Endothelial cell of umbilical vein (primary cell): ENCODE measurements at regions not wholly inside any gene's neighbourhood (a gene's known extent, or its start where the extent isn't known, plus 50 kb on each side); places are given as distances from the start of the nearest gene placed in this dataset.

Experiments
- BruUV-seq: library from RNA; stranded (reverse); fragments of 400-500 nt; replicated peaks from 2 replicates; lab custom pipeline; 2021; lab: Mats Ljungman, UMichigan
- CTCF ChIA-PET: fragments of 300-600, 350-600 bp; sonication (Branson Sonifier 250); formaldehyde crosslinking; loops from one replicate; lab custom pipeline; 2021; ENCODE audit warnings: antibody characterized with exemption, inconsistent platforms; lab: Charles Lee
- POLR2A ChIA-PET: fragments of 300-600, 350-600 bp; sonication (Branson Sonifier 250); formaldehyde crosslinking; loops from one replicate; lab custom pipeline; 2021; ENCODE audit warnings: antibody characterized with exemption, inconsistent platforms; lab: Charles Lee
- DNase-seq: peaks from one replicate; pipeline ENCODE4 v3.0.0-alpha.2; 2011; ENCODE audit warnings: low read depth, low spot score
- FAIRE-seq: peaks from 2 replicates; lab custom pipeline; 2011; peaks lifted over from hg19 to GRCh38; lab: Jason Lieb, UNC
- H2AFZ ChIP-seq: 2 replicates; pipeline ENCODE4 v1.6.0; 2012; ENCODE audit warnings: low read depth, low read length, control low read depth, inconsistent platforms
- H3K27ac ChIP-seq: 2 replicates; pipeline ENCODE4 v1.5.1; 2011; ENCODE audit warnings: low read depth, mild to moderate bottlenecking, control low read depth, low read length, moderate library complexity; ENCODE audit not compliant: insufficient read depth
- H3K27me3 ChIP-seq, 2 experiments: 2 replicates each; pipeline versions ENCODE4 v1.6.0 to v1.6.1; 2011; ENCODE audit warnings: low read length in 2 of 2, mixed read lengths in 1 of 2; ENCODE audit not compliant: control insufficient read depth in 2 of 2, insufficient read depth in 2 of 2
- H3K36me3 ChIP-seq, 2 experiments: 2 replicates in 1 of 2; 3 replicates in 1 of 2; pipeline ENCODE4 v1.5.1; 2011; ENCODE audit warnings: low read length in 2 of 2, mild to moderate bottlenecking in 1 of 2, moderate library complexity in 1 of 2; ENCODE audit not compliant: control insufficient read depth in 2 of 2, insufficient read depth in 2 of 2; ENCODE audit errors: extremely low read depth in 1 of 2
- H3K4me1 ChIP-seq: 3 replicates; pipeline ENCODE4 v1.5.1; 2011; ENCODE audit warnings: mild to moderate bottlenecking, low read length; ENCODE audit not compliant: control insufficient read depth, insufficient read depth; ENCODE audit errors: extremely low read depth
- H3K4me2 ChIP-seq: 2 replicates; pipeline ENCODE4 v1.6.1; 2011; ENCODE audit warnings: low read length, control low read depth, mixed read lengths; ENCODE audit not compliant: insufficient read depth
- H3K4me3 ChIP-seq, 3 experiments: fragments of 200-600 bp in 1 of 3; sonication (generic), shearing (Covaris generic) in 1 of 3; replicated peaks in 1 of 3; 2 replicates each; pipeline ENCODE4 v1.5.1; 2011 to 2016; ENCODE audit warnings: control low read depth in 3 of 3, low read length in 3 of 3, mild to moderate bottlenecking in 2 of 3, inconsistent platforms in 1 of 3, low read depth in 1 of 3, moderate library complexity in 1 of 3; ENCODE audit not compliant: insufficient read depth in 1 of 3
- H3K79me2 ChIP-seq: 2 replicates; pipeline ENCODE4 v1.6.0; 2012; ENCODE audit warnings: low read length, inconsistent platforms; ENCODE audit not compliant: control insufficient read depth, insufficient read depth
- H3K9ac ChIP-seq: replicated peaks from 2 replicates; pipeline ENCODE3; 2011; ENCODE audit warnings: low read length, control low read depth; ENCODE audit not compliant: insufficient read depth; ENCODE audit errors: extremely low read depth
- H3K9me1 ChIP-seq: replicated peaks from 3 replicates; pipeline ENCODE4 v1.6.0; 2011; ENCODE audit warnings: mild to moderate bottlenecking, low read length; ENCODE audit not compliant: control insufficient read depth, insufficient read depth; ENCODE audit errors: extremely low read depth
- H3K9me3 ChIP-seq: replicated peaks from 2 replicates; pipeline ENCODE4 v1.5.1; 2012; ENCODE audit warnings: low read length, inconsistent platforms; ENCODE audit not compliant: control insufficient read depth, insufficient read depth
- H4K20me1 ChIP-seq: replicated peaks from 2 replicates; pipeline ENCODE3; 2011; ENCODE audit warnings: mild to moderate bottlenecking, low read length; ENCODE audit not compliant: control insufficient read depth, insufficient read depth; ENCODE audit errors: extremely low read depth
- CTCF ChIP-seq, 2 donors: IDR thresholded peaks; 1 replicate in 1 of 2; 2 replicates in 1 of 2; pipeline ENCODE4 v1.5.1; 2011; ENCODE audit warnings: low read length in 2 of 2, mild to moderate bottlenecking in 2 of 2, moderate library complexity in 2 of 2, control low read depth in 1 of 2, inconsistent platforms in 1 of 2, low read depth in 1 of 2; ENCODE audit not compliant: insufficient read depth in 1 of 2; ENCODE audit errors: extremely low read depth in 1 of 2
- EZH2 ChIP-seq: IDR thresholded peaks from 2 replicates; pipeline ENCODE4 v1.6.1; 2012; ENCODE audit warnings: borderline replicate concordance, low read depth, mild to moderate bottlenecking, moderate library complexity, low read length, inconsistent platforms; ENCODE audit not compliant: severe bottlenecking
- FOS ChIP-seq: IDR thresholded peaks from 2 replicates; pipeline ENCODE4 v1.6.1; 2011; ENCODE audit warnings: mild to moderate bottlenecking, low read length, moderate library complexity, borderline replicate concordance; ENCODE audit not compliant: insufficient read depth
- GATA2 ChIP-seq: IDR thresholded peaks from 2 replicates; pipeline ENCODE4 v1.7.0; 2011; ENCODE audit warnings: low read depth, mild to moderate bottlenecking, moderate library complexity, mixed read lengths, low read length; ENCODE audit not compliant: insufficient read length, insufficient read depth
- JUN ChIP-seq: IDR thresholded peaks from 2 replicates; pipeline ENCODE4 v1.6.1; 2011; ENCODE audit warnings: borderline replicate concordance, low read depth; ENCODE audit not compliant: insufficient read length, insufficient read depth
- MAX ChIP-seq: IDR thresholded peaks from 2 replicates; pipeline ENCODE4 v1.6.1; 2011; ENCODE audit not compliant: insufficient read depth, insufficient read length
- MYC ChIP-seq: IDR thresholded peaks from one replicate; pipeline ENCODE4 v1.6.1; 2011; ENCODE audit warnings: mild to moderate bottlenecking, low read depth, low read length
- POLR2A ChIP-seq: IDR thresholded peaks from 2 replicates; pipeline ENCODE4 v1.6.1; 2012; ENCODE audit warnings: low read depth, mild to moderate bottlenecking, control low read depth, low read length
- POLR2AphosphoS5 ChIP-seq: IDR thresholded peaks from 2 replicates; pipeline ENCODE4 v1.6.1; 2012; ENCODE audit warnings: low read depth, mild to moderate bottlenecking, control low read depth, low read length, moderate library complexity; ENCODE audit not compliant: insufficient read depth
- dilution Hi-C: fragments of 300-500 bp; cut with MboI; formaldehyde crosslinking; loops from one replicate; pipeline ENCODE4 v1.15.0; 2019; ENCODE audit warnings: low sequenced_read_pairs; ENCODE audit not compliant: extremely low pct_ligation_motif_present
- intact Hi-C: fragments of 100-400 bp; cut with micrococcal nuclease; formaldehyde crosslinking; loops from one replicate; pipeline ENCODE4 v1.10.0; 2022

GRCh38 chr7:120123528-120123927, 149.4 kb upstream of the KCND2 start:
- Histone ChIP-seq H3K36me3 (no peaks in the 10 kb centered on the region), H3K9ac (no peak overlapping the region), H3K9me3 (no peaks in the 10 kb centered on the region), H3K79me2 (no peaks in the 10 kb centered on the region), H3K4me2 (no peak overlapping the region), H3K4me3 (no peak overlapping the region), H3K9me1 (no peaks in the 10 kb centered on the region), H3K27me3 (no peaks in the 10 kb centered on the region), H4K20me1 (no peaks in the 10 kb centered on the region), H3K4me1 (no peaks in the 10 kb centered on the region), H3K27ac (no peak overlapping the region), H2AFZ (no peak overlapping the region)
- no TSS peak for BruUV-seq
- no peak for DNase-seq
- dilution Hi-C loops (no loop called here), intact Hi-C loops (no loop called here)
- ChIA-PET CTCF (no interaction called here), POLR2A (no interaction called here)
- TF ChIP-seq EZH2 (no peak), POLR2AphosphoS5 (no peak), GATA2 (no peak), FOS (no peak), MAX (no peak)
- no peak for FAIRE-seq

GRCh38 chr7:120131096-120131839, 141.7 kb upstream of the KCND2 start:
- Histone ChIP-seq H3K27ac (no peak overlapping the region), H3K27me3 (no peaks in the 10 kb centered on the region), H3K4me1 (no peaks in the 10 kb centered on the region), H3K9me3 (no peaks in the 10 kb centered on the region), H3K9ac (no peak overlapping the region), H2AFZ (no peak overlapping the region), H3K79me2 (no peaks in the 10 kb centered on the region), H3K4me2 (no peak overlapping the region), H3K9me1 (no peaks in the 10 kb centered on the region), H3K36me3 (no peaks in the 10 kb centered on the region), H4K20me1 (no peaks in the 10 kb centered on the region), H3K4me3 (no peak overlapping the region)
- intact Hi-C loops = no loop called here
- POLR2A ChIA-PET = no interaction called here
- dilution Hi-C loops = no loop called here
- TF ChIP-seq CTCF (IDR thresholded peaks at IDR 0.05; ENCODE audit: extremely low read depth in 1 of 2, insufficient read depth in 1 of 2, low read depth in 1 of 2, low read length in 2 of 2) (no peak), FOS (no peak), MAX (no peak), GATA2 (no peak), MYC (no peak), POLR2A (no peak), JUN (no peak), POLR2AphosphoS5 (no peak), EZH2 (no peak)
- no peak for FAIRE-seq
- DNase-seq = no peak
- BruUV-seq = no TSS peak
- CTCF ChIA-PET = no interaction called here
